ENCODE measurements at regions not wholly inside any gene's neighbourhood (a gene's known extent, or its start where the extent isn't known, plus 50 kb on each side); places are given as distances from the start of the nearest gene placed in this dataset.

- Histone ChIP-seq H2BK120ac (ENCODE audit: low read depth, low read length, poor library complexity, severe bottlenecking) (no peak overlapping the region), H2BK5ac (ENCODE audit: insufficient read length, low read length) (no peak overlapping the region), H4K8ac (replicated peaks; ENCODE audit: insufficient read length, low read depth, low read length) (no peak overlapping the region), H3K4ac (ENCODE audit: low read depth, low read length) (no peak overlapping the region), H3K14ac (ENCODE audit: insufficient read depth, low read length) (no peak overlapping the region), H3K27me3 (ENCODE audit: insufficient read depth, low read length) (no peaks in the 10 kb centered on the region), H3K79me1 (ENCODE audit: insufficient read depth, low read depth, low read length, poor library complexity, severe bottlenecking) (no peaks in the 10 kb centered on the region), H2AFZ (ENCODE audit: low read length) (no peak overlapping the region), H3K56ac (ENCODE audit: insufficient read length, low read depth, low read length) (no peak overlapping the region), H3K4me2 (ENCODE audit: insufficient read depth, insufficient read length, low read length) (no peak overlapping the region), H4K5ac (ENCODE audit: insufficient read length, low read depth, low read length) (no peak overlapping the region), H3K23me2 (ENCODE audit: insufficient read length, low read depth, low read length, poor library complexity, severe bottlenecking) (peaks cover 3% of the 10 kb centered on the region), H3K9ac (ENCODE audit: extremely low read depth, insufficient read length, low read length) (no peak overlapping the region), H3K9me3 (ENCODE audit: control insufficient read depth, low read depth, low read length) (no peaks in the 10 kb centered on the region), H3T11ph (ENCODE audit: low read length) (no peak overlapping the region), H2AK5ac (ENCODE audit: insufficient read length, low read length) (no peak overlapping the region), H4K91ac (ENCODE audit: insufficient read length, low read depth, low read length) (no peak overlapping the region), H3K27ac (ENCODE audit: insufficient read length, low read depth, low read length) (no peak overlapping the region), H2BK12ac (ENCODE audit: insufficient read length, low read depth, low read length) (no peak overlapping the region), H2BK15ac (ENCODE audit: low read depth, low read length) (no peak overlapping the region), H3K4me1 (ENCODE audit: insufficient read depth, low read length) (no peaks in the 10 kb centered on the region), H4K20me1 (ENCODE audit: control insufficient read depth, insufficient read depth, insufficient read length) (no peaks in the 10 kb centered on the region), H3K23ac (ENCODE audit: insufficient read length, low read depth, low read length) (no peak overlapping the region), H3K79me2 (ENCODE audit: insufficient read depth, low read length) (no peaks in the 10 kb centered on the region), H2BK20ac (ENCODE audit: low read depth, low read length, poor library complexity, severe bottlenecking) (no peak overlapping the region), H3K18ac (ENCODE audit: insufficient read length, low read depth, low read length) (no peak overlapping the region)
- no peak for DNase-seq
- H3K27ac Mint-ChIP-seq = no peak overlapping the region
- H3K27me3 Mint-ChIP-seq (ENCODE audit: low read depth) = peaks cover 15% of the 10 kb centered on the region
- H3K9me3 Mint-ChIP-seq = no peaks in the 10 kb centered on the region; a peak in 1 of 5 replicates
- no peak overlapping the region for H3K4me3 Mint-ChIP-seq
- WGBS (ENCODE audit: extremely low coverage, insufficient read length, low lambda C conversion rate) = no CpG with 5 or more reads among the region's 5 CpGs
- peaks cover 8 to 14% of the 10 kb centered on the region in 2 experiments for H3K4me1 Mint-ChIP-seq
- no peaks in the 10 kb centered on the region; a peak in 1 of 7 replicates for H3K36me3 Mint-ChIP-seq (ENCODE audit: insufficient read depth in 1 of 3, low read depth in 3 of 3)
- TF ChIP-seq CTCF (conservative IDR thresholded peaks at IDR 0.05) = no peak
Measured at GRCh38 chr17:28249706-28250105, 69.3 kb upstream of the TMEM97 start.

All from H9 (cell line).